ENCODE measurements at regions not wholly inside any gene's neighbourhood (a gene's known extent, or its start where the extent isn't known, plus 50 kb on each side); places are given as distances from the start of the nearest gene placed in this dataset.

GRCh38 chr2:205937211-205937610 lies 148.8 kb downstream of the INO80D start:
- intact Hi-C loops (cut with micrococcal nuclease) = no loop called here
- Mint-ChIP-seq H3K27me3 (peaks cover 10% of the 10 kb centered on the region), H3K36me3 (ENCODE audit: low read depth) (no peaks in the 10 kb centered on the region), H3K4me1 (ENCODE audit: low read depth) (no peaks in the 10 kb centered on the region), H3K9me3 (no peaks in the 10 kb centered on the region), H3K4me3 (no peak overlapping the region), H3K27ac (no peak overlapping the region)
- ChIA-PET CTCF (interaction anchor here (5.8 to 6.2 kb wide), 2 partner anchors 11 kb away, joined by 32 to 40 read pairs; no protein-coding TSS in a partner anchor), POLR2A (no interaction called here)
- DNase-seq (no peak), ATAC-seq (no peak)
- TF ChIP-seq CTCF (IDR thresholded peaks at IDR 0.05) = no peak

GRCh38 chr2:205936446-205936845 lies 149.5 kb downstream of the INO80D start:
- POLR2A ChIA-PET = no interaction called here
- Mint-ChIP-seq H3K27me3 (peaks cover 10% of the 10 kb centered on the region), H3K4me3 (no peak overlapping the region), H3K27ac (no peak overlapping the region), H3K36me3 (ENCODE audit: low read depth) (no peaks in the 10 kb centered on the region), H3K9me3 (no peaks in the 10 kb centered on the region), H3K4me1 (ENCODE audit: low read depth) (no peaks in the 10 kb centered on the region)
- no peak for TF ChIP-seq CTCF (IDR thresholded peaks at IDR 0.05)
- CTCF ChIA-PET = interaction anchor here (5.8 to 6.2 kb wide), 2 partner anchors 11 kb away, joined by 32 to 40 read pairs; no protein-coding TSS in a partner anchor
- intact Hi-C loops (cut with micrococcal nuclease) = no loop called here
- ATAC-seq (no peak), DNase-seq (no peak)

- TF ChIP-seq CTCF (IDR thresholded peaks at IDR 0.05) = no peak
- peaks cover 17% of the 10 kb centered on the region for H3K27me3 Mint-ChIP-seq
- H3K4me3 Mint-ChIP-seq = no peak overlapping the region
- H3K4me1 Mint-ChIP-seq (ENCODE audit: low read depth) = no peaks in the 10 kb centered on the region
- ATAC-seq = no peak
- intact Hi-C loops (cut with micrococcal nuclease) = no loop called here
- ChIA-PET CTCF (interaction anchor here (0.7 to 6.2 kb wide), 5 partner anchors 8 to 166 kb away, joined by 3 to 40 read pairs (median 3); no protein-coding TSS in a partner anchor), POLR2A (no interaction called here)
- H3K9me3 Mint-ChIP-seq = no peaks in the 10 kb centered on the region
- no peaks in the 10 kb centered on the region for H3K36me3 Mint-ChIP-seq (ENCODE audit: low read depth)
- DNase-seq = no peak
- no peak overlapping the region for H3K27ac Mint-ChIP-seq
Observed at GRCh38 chr2:205934443-205934842, 151.5 kb downstream of the INO80D start.

- H3K27ac Mint-ChIP-seq = no peak overlapping the region
- TF ChIP-seq CTCF (IDR thresholded peaks at IDR 0.05) = no peak
- no peaks in the 10 kb centered on the region for H3K36me3 Mint-ChIP-seq (ENCODE audit: low read depth)
- intact Hi-C loops (cut with micrococcal nuclease) = no loop called here
- POLR2A ChIA-PET = no interaction called here
- ATAC-seq = no peak
- CTCF ChIA-PET = no interaction called here
- peaks cover 25% of the 10 kb centered on the region for H3K27me3 Mint-ChIP-seq
- H3K9me3 Mint-ChIP-seq = no peaks in the 10 kb centered on the region
- no peaks in the 10 kb centered on the region for H3K4me1 Mint-ChIP-seq (ENCODE audit: low read depth)
- no peak overlapping the region for H3K4me3 Mint-ChIP-seq
- DNase-seq = no peak
Observed at GRCh38 chr2:205932861-205933260, 153.1 kb downstream of the INO80D start.

GRCh38 chr2:205931388-205931787 lies 154.6 kb downstream of the INO80D start:
- Mint-ChIP-seq H3K9me3 (no peaks in the 10 kb centered on the region), H3K27ac (no peak overlapping the region), H3K36me3 (ENCODE audit: low read depth) (no peaks in the 10 kb centered on the region), H3K27me3 (peaks cover 32% of the 10 kb centered on the region), H3K4me3 (no peak overlapping the region), H3K4me1 (ENCODE audit: low read depth) (peaks cover 2% of the 10 kb centered on the region)
- TF ChIP-seq CTCF (IDR thresholded peaks at IDR 0.05) = no peak
- DNase-seq (no peak), ATAC-seq (no peak)
- POLR2A ChIA-PET = no interaction called here
- intact Hi-C loops (cut with micrococcal nuclease) = no loop called here
- CTCF ChIA-PET = interaction anchor here (0.9 kb wide), 1 partner anchor 26 kb away, joined by 3 read pairs; no protein-coding TSS in a partner anchor
